Left lung (tissue), 4 donors: ENCODE measurements at regions not wholly inside any gene's neighbourhood (a gene's known extent, or its start where the extent isn't known, plus 50 kb on each side); places are given as distances from the start of the nearest gene placed in this dataset.

Experiments
- ATAC-seq: fragments of 200-7000 bp; cut with Tn5 transposase; one replicate; pipeline ENCODE4 v1.9.1; 2020; ENCODE audit warnings: moderate library complexity
- DNase-seq, 4 donors: peaks; one replicate each; pipeline ENCODE4 v3.0.0-alpha.2; 2013 to 2020
- H3K27ac ChIP-seq, 2 donors: fragments of 200-600 bp; sonication (generic) in 1 of 2; one replicate each; pipeline versions ENCODE4 v1.5.0 to v1.8.0; 2020 to 2021
- H3K27me3 ChIP-seq, 2 donors: fragments of 200-600 bp; sonication (generic) in 1 of 2; one replicate each; pipeline versions ENCODE4 v1.5.0 to v1.8.0; 2020 to 2021
- H3K36me3 ChIP-seq, 2 donors: fragments of 200-600 bp; sonication (generic) in 1 of 2; one replicate each; pipeline versions ENCODE4 v1.5.0 to v1.8.0; 2020 to 2021
- H3K4me1 ChIP-seq, 2 donors: fragments of 200-600 bp; one replicate each; pipeline ENCODE4 v1.8.0; 2021
- H3K4me3 ChIP-seq, 2 donors: fragments of 200-600 bp; sonication (generic) in 1 of 2; one replicate each; pipeline versions ENCODE4 v1.5.0 to v1.8.0; 2020 to 2021; ENCODE audit warnings: mild to moderate bottlenecking in 1 of 2
- H3K9me3 ChIP-seq, 2 donors: fragments of 200-600 bp; sonication (generic) in 1 of 2; one replicate each; pipeline versions ENCODE4 v1.5.0 to v1.8.0; 2020 to 2021
- CTCF ChIP-seq, 2 donors: fragments of 200-600 bp; sonication (generic) in 1 of 2; IDR thresholded peaks; one replicate each; pipeline versions ENCODE4 v1.5.0 to v1.8.0; 2021; ENCODE audit warnings: antibody characterized with exemption in 2 of 2
- intact Hi-C, 2 donors: fragments of 100-400 bp; cut with DNase I; formaldehyde crosslinking; loops; one replicate each; pipeline versions ENCODE4 v1.11.2 to v1.14.2; 2022
- donor health status: DM: no; HTN: yes; CAD: no.
- donor health status: DM: no; HTN: no; CAD: no.

GRCh38 chr6:149218471-149218870, 99.0 kb upstream of the TAB2 start:
- no peaks in the 10 kb centered on the region for H3K9me3 ChIP-seq
- intact Hi-C loops = no loop called here
- no peaks in the 10 kb centered on the region for H3K36me3 ChIP-seq
- no peaks in the 10 kb centered on the region for H3K4me1 ChIP-seq
- no peak overlapping the region for H3K27ac ChIP-seq
- DNase-seq = no peak
- H3K27me3 ChIP-seq = no peaks in the 10 kb centered on the region
- no peak for TF ChIP-seq CTCF (IDR thresholded peaks at IDR 0.05)
- H3K4me3 ChIP-seq = no peak overlapping the region
- no peak for ATAC-seq

DNA sequence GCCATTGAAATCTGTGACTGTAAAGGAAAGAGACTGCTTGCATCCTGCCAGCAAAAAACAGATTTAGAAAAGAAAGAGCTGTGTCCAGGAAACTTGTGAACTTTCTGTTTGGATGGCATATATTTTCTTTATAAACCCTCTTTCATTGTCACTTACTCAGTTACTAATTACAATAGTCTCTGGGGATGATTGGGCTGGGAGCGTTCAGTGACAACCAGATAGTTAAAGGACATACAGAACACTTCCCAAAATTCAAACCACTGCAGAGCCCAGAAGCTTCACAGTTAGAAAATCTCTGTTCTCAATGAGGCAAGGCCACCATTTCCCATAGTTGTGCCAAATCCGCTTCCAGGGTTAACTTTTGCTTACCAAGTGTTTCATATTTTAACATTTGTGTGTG, 98.6 kb upstream of the TAB2 start:
- intact Hi-C loops = no loop called here
- no peaks in the 10 kb centered on the region for H3K4me1 ChIP-seq
- no peaks in the 10 kb centered on the region for H3K9me3 ChIP-seq
- TF ChIP-seq CTCF (IDR thresholded peaks at IDR 0.05) = no peak
- no peak overlapping the region for H3K4me3 ChIP-seq
- H3K27me3 ChIP-seq = no peaks in the 10 kb centered on the region
- ATAC-seq (no peak), DNase-seq (no peak)
- H3K36me3 ChIP-seq = no peaks in the 10 kb centered on the region
- no peak overlapping the region for H3K27ac ChIP-seq

DNA sequence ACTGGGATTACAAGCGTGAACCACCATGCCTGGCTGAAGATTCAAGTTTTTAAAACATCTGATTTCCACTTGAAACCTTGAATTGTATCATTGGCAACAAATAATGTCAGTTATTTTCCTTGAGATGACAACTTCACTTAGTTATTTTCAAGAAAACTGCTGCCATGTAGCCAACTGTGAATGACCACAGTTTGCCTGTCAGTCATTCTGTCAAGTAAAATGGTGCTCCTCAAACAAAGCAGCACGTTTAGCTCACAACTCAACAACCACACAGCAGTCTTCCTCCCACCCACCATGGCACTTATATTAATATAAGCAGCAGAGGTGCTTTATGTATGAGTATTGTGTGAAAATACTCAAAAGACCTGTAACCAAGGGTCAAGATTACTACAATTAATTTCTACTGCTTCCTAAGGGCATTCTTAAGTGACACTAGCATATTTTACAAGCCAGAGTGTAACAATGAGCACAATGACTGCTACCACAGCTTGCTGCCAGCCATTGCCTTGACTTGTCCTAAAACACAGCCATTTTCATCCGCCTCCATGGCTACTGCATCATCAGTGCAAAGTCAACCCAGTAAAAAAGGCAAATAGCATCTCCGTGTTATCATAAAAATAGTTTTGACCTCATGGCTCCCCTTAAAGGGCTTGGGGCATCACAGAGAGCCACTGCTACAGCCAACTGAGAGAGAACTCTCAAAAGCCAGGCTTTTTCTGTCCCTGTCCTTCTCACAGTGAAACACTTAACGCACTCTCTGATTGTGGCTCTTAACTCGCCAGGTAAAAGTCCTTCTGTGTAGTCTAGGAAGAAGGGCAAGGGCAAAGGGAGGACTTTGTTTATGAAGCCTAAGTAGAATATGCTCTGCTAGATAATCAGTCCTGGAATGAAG, 96.4 kb upstream of the TAB2 start:
- Histone ChIP-seq H3K4me3 (no peak overlapping the region), H3K36me3 (no peaks in the 10 kb centered on the region), H3K4me1 (no peaks in the 10 kb centered on the region), H3K27ac (no peak overlapping the region), H3K27me3 (no peaks in the 10 kb centered on the region), H3K9me3 (no peaks in the 10 kb centered on the region)
- ATAC-seq (no peak), DNase-seq (no peak)
- intact Hi-C loops = no loop called here
- no peak for TF ChIP-seq CTCF (IDR thresholded peaks at IDR 0.05)

DNA sequence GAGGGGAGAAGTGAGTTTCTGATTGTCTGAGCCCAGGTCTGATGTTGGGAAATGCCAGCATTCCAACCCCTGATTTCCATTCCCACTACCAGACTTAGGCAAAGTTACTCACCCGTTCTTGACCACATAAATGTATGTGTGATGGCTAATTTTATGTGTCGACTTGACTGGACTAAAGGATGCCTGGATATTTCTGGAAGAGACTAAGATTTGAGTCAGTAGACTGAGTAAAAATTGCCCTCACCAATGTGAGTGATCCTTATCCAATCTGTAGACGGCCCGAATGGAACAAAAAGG, 95.8 kb upstream of the TAB2 start:
- ATAC-seq = no peak
- no peaks in the 10 kb centered on the region for H3K36me3 ChIP-seq

More for the DNA sequence above, 95.8 kb upstream of the TAB2 start:
- Histone ChIP-seq H3K9me3 (no peaks in the 10 kb centered on the region), H3K27ac (no peak overlapping the region), H3K4me1 (no peaks in the 10 kb centered on the region), H3K4me3 (no peak overlapping the region), H3K27me3 (no peaks in the 10 kb centered on the region)
- intact Hi-C loops = no loop called here
- DNase-seq = no peak
- no peak for TF ChIP-seq CTCF (IDR thresholded peaks at IDR 0.05)
